ENCODE measurements at regions not wholly inside any gene's neighbourhood (a gene's known extent, or its start where the extent isn't known, plus 50 kb on each side); places are given as distances from the start of the nearest gene placed in this dataset.

GRCh38 chr2:43051338-43051737 lies 175.1 kb downstream of the ZFP36L2 start:
- DNase-seq: no peak

GRCh38 chr2:43050866-43051265 lies 175.5 kb downstream of the ZFP36L2 start:
- DNase-seq: no peak

GRCh38 chr2:43049836-43050801 lies 176.3 kb downstream of the ZFP36L2 start:
- no peak for DNase-seq

GRCh38 chr2:43047187-43047780 lies 179.1 kb downstream of the ZFP36L2 start:
- no peak for DNase-seq

- DNase-seq: no peak
Observed at GRCh38 chr2:43045866-43046265, 180.5 kb downstream of the ZFP36L2 start.

- no peak for DNase-seq
Observed at GRCh38 chr2:43044093-43044681, 182.2 kb downstream of the ZFP36L2 start.

GRCh38 chr2:43043553-43043870 lies 182.9 kb downstream of the ZFP36L2 start:
- DNase-seq: no peak

- peak; percentile 11 for DNase-seq
Observed at GRCh38 chr2:43041661-43042360, 184.6 kb downstream of the ZFP36L2 start.

- no peak for DNase-seq
Observed at GRCh38 chr2:43041173-43041591, 185.2 kb downstream of the ZFP36L2 start.

GRCh38 chr2:43040084-43040854 lies 186.1 kb downstream of the ZFP36L2 start:
- no peak for DNase-seq

GRCh38 chr2:43039376-43040080 lies 186.9 kb downstream of the ZFP36L2 start:
- DNase-seq: no peak

GRCh38 chr2:43038696-43039094 lies 187.7 kb downstream of the ZFP36L2 start:
- DNase-seq: no peak

GRCh38 chr2:43038034-43038695 lies 188.2 kb downstream of the ZFP36L2 start:
- DNase-seq: no peak

GRCh38 chr2:43035922-43036321 lies 190.5 kb downstream of the ZFP36L2 start:
- no peak for DNase-seq

- no peak for DNase-seq
Observed at GRCh38 chr2:43034921-43035320, 191.5 kb downstream of the ZFP36L2 start.

GRCh38 chr2:43034242-43034619 lies 192.2 kb downstream of the ZFP36L2 start:
- no peak for DNase-seq

- no peak for DNase-seq
Observed at GRCh38 chr2:43033466-43034241, 192.8 kb downstream of the ZFP36L2 start.

- DNase-seq: no peak
Observed at GRCh38 chr2:43033016-43033270, 193.5 kb downstream of the ZFP36L2 start.

GRCh38 chr2:43032213-43033015 lies 194.0 kb downstream of the ZFP36L2 start:
- DNase-seq: no peak

All from NCI-H446 treated with DMSO at 0.1 percent for 48 hours (cell line).